IMR-90 (cell line): ENCODE measurements at regions not wholly inside any gene's neighbourhood (a gene's known extent, or its start where the extent isn't known, plus 50 kb on each side); places are given as distances from the start of the nearest gene placed in this dataset.

Experiments
- ATAC-seq: fragments of 200-7000 bp; cut with Tn5 transposase; 2 replicates; pipeline ENCODE4 v1.9.1; 2020; ENCODE audit warnings: low read depth, mild to moderate bottlenecking, moderate library complexity
- BruUV-seq: library from RNA; stranded (reverse); fragments of 400-500 nt; replicated peaks from 2 replicates; lab custom pipeline; 2021; lab: Mats Ljungman, UMichigan
- CTCF ChIA-PET: fragments of 300-600 bp; formaldehyde crosslinking; extraction: SDS; loops from one replicate; lab custom pipeline; 2021; ENCODE audit warnings: antibody characterized with exemption; lab: Yijun Ruan, JAX
- POLR2A ChIA-PET: fragments of 300-600 bp; sonication (Branson Sonifier 250); formaldehyde crosslinking; loops from one replicate; lab custom pipeline; 2022; ENCODE audit warnings: antibody characterized with exemption; ENCODE audit not compliant: unreplicated experiment; lab: Charles Lee
- DNase-seq: peaks from one replicate; pipeline ENCODE4 v3.0.0; 2013
- H2AFZ ChIP-seq: replicated peaks from 2 replicates; pipeline ENCODE3; 2013; ENCODE audit warnings: low read length, mild to moderate bottlenecking; ENCODE audit not compliant: poor library complexity
- H2AK5ac ChIP-seq: 2 replicates; pipeline ENCODE4 v1.6.1; 2013; ENCODE audit warnings: low read depth, low read length, inconsistent platforms
- H2AK9ac ChIP-seq: replicated peaks from 2 replicates; pipeline ENCODE3; 2013; ENCODE audit warnings: mild to moderate bottlenecking, low read depth, low read length, moderate library complexity; ENCODE audit not compliant: poor library complexity
- H2BK120ac ChIP-seq: 2 replicates; pipeline ENCODE4 v1.6.1; 2013; ENCODE audit warnings: low read depth, low read length, inconsistent platforms
- H2BK15ac ChIP-seq: 3 replicates; pipeline ENCODE4 v1.6.1; 2013; ENCODE audit warnings: low read depth, low read length, inconsistent platforms
- H2BK20ac ChIP-seq: 2 replicates; pipeline ENCODE4 v1.6.1; 2013; ENCODE audit warnings: low read depth, mild to moderate bottlenecking, inconsistent platforms, low read length, moderate library complexity
- H2BK5ac ChIP-seq: 2 replicates; pipeline ENCODE4 v1.6.1; 2013; ENCODE audit warnings: mild to moderate bottlenecking, low read depth, low read length, inconsistent platforms; ENCODE audit not compliant: poor library complexity, severe bottlenecking
- H3K14ac ChIP-seq: replicated peaks from 2 replicates; pipeline ENCODE4 v1.6.1; 2013; ENCODE audit warnings: low read depth, low read length, inconsistent platforms
- H3K18ac ChIP-seq: 2 replicates; pipeline ENCODE4 v1.6.1; 2013; ENCODE audit warnings: low read depth, low read length, control low read depth
- H3K23ac ChIP-seq: 2 replicates; pipeline ENCODE4 v1.6.1; 2013; ENCODE audit warnings: low read depth, low read length, inconsistent platforms
- H3K27ac ChIP-seq: 2 replicates; pipeline ENCODE4 v1.5.1; 2013; ENCODE audit warnings: mild to moderate bottlenecking, control low read depth, low read length; ENCODE audit not compliant: insufficient read depth
- H3K27me3 ChIP-seq: 2 replicates; pipeline ENCODE4 v1.6.1; 2013; ENCODE audit warnings: low read length; ENCODE audit not compliant: control insufficient read depth, insufficient read depth
- H3K36me3 ChIP-seq: 2 replicates; pipeline ENCODE4 v1.6.1; 2013; ENCODE audit warnings: low read length, mixed read lengths; ENCODE audit not compliant: control insufficient read depth, insufficient read depth
- H3K4ac ChIP-seq: 2 replicates; pipeline ENCODE4 v1.6.1; 2013; ENCODE audit warnings: low read depth, low read length, inconsistent platforms
- H3K4me1 ChIP-seq: 2 replicates; pipeline ENCODE4 v1.6.1; 2013; ENCODE audit warnings: low read length, mixed read lengths; ENCODE audit not compliant: control insufficient read depth, insufficient read depth
- H3K4me2 ChIP-seq: 2 replicates; pipeline ENCODE4 v1.6.1; 2013; ENCODE audit warnings: low read depth, mild to moderate bottlenecking, control low read depth, low read length, moderate library complexity
- H3K4me3 ChIP-seq: 2 replicates; pipeline ENCODE4 v1.5.1; 2013; ENCODE audit warnings: low read depth, mild to moderate bottlenecking, control low read depth, low read length, moderate library complexity; ENCODE audit not compliant: insufficient read depth
- H3K56ac ChIP-seq: 2 replicates; pipeline ENCODE4 v1.6.1; 2013; ENCODE audit warnings: low read length, inconsistent platforms; ENCODE audit not compliant: insufficient read depth; ENCODE audit errors: extremely low read depth
- H3K79me1 ChIP-seq, 2 experiments: 2 replicates each; pipeline ENCODE4 v1.6.1; 2013; ENCODE audit warnings: low read length in 2 of 2, inconsistent platforms in 1 of 2, low read depth in 1 of 2
- H3K9ac ChIP-seq: 2 replicates; pipeline ENCODE4 v1.6.1; 2013; ENCODE audit warnings: low read depth, low read length, control low read depth
- H3K9me1 ChIP-seq: 2 replicates; pipeline ENCODE4 v1.6.1; 2013; ENCODE audit warnings: low read length, inconsistent platforms; ENCODE audit not compliant: insufficient read depth
- H3K9me3 ChIP-seq: 2 replicates; pipeline ENCODE4 v1.6.1; 2013; ENCODE audit warnings: low read length; ENCODE audit not compliant: control insufficient read depth, insufficient read depth
- H4K20me1 ChIP-seq: 2 replicates; pipeline ENCODE4 v1.6.1; 2013; ENCODE audit warnings: low read length, inconsistent platforms; ENCODE audit not compliant: insufficient read depth
- H4K5ac ChIP-seq: 2 replicates; pipeline ENCODE4 v1.6.1; 2013; ENCODE audit warnings: mild to moderate bottlenecking, low read depth, low read length, control low read depth
- H4K8ac ChIP-seq, 2 experiments: 2 replicates each; pipeline ENCODE4 v1.6.1; 2013; ENCODE audit warnings: low read depth in 2 of 2, low read length in 2 of 2, control low read depth in 1 of 2, inconsistent platforms in 1 of 2
- H4K91ac ChIP-seq: 2 replicates; pipeline ENCODE4 v1.6.1; 2013; ENCODE audit warnings: low read depth, low read length, inconsistent platforms; ENCODE audit not compliant: insufficient read depth
- BHLHE40 ChIP-seq: fragments of 150-350 bp; IDR thresholded peaks from 2 replicates; pipeline ENCODE4 v1.6.1; 2016; ENCODE audit warnings: mild to moderate bottlenecking, low read depth, low read length
- CEBPB ChIP-seq: IDR thresholded peaks from 2 replicates; pipeline ENCODE4 v1.6.1; 2012; ENCODE audit warnings: low read depth, low read length, improper control_type of control experiment
- CHD1 ChIP-seq: IDR thresholded peaks from 2 replicates; pipeline ENCODE4 v1.6.1; 2012; ENCODE audit warnings: low read depth, low read length, improper control_type of control experiment
- CTCF ChIP-seq: conservative IDR thresholded peaks from 2 replicates; pipeline ENCODE4 v1.5.1; 2012; ENCODE audit warnings: mild to moderate bottlenecking, low read depth, low read length, improper control_type of control experiment
- FOS ChIP-seq: fragments of 150-350 bp; IDR thresholded peaks from 2 replicates; pipeline ENCODE4 v1.6.1; 2016; ENCODE audit warnings: low read depth, low read length
- MAZ ChIP-seq: IDR thresholded peaks from 2 replicates; pipeline ENCODE4 v1.6.1; 2012; ENCODE audit warnings: low read depth, mild to moderate bottlenecking, low read length, improper control_type of control experiment, moderate library complexity, borderline replicate concordance
- MXI1 ChIP-seq: IDR thresholded peaks from 2 replicates; pipeline ENCODE4 v1.6.1; 2012; ENCODE audit warnings: low read depth, mild to moderate bottlenecking, low read length, moderate library complexity, borderline replicate concordance
- NFE2L2 ChIP-seq: fragments of 150-350 bp; IDR thresholded peaks from 2 replicates; pipeline ENCODE4 v1.6.1; 2016; ENCODE audit warnings: low read depth, mild to moderate bottlenecking, low read length
- POLR2A ChIP-seq: IDR thresholded peaks from 2 replicates; pipeline ENCODE4 v1.6.1; 2012; ENCODE audit warnings: mild to moderate bottlenecking, low read depth, low read length
- RAD21 ChIP-seq: IDR thresholded peaks from 2 replicates; pipeline ENCODE4 v1.6.1; 2012; ENCODE audit warnings: low read length, improper control_type of control experiment
- RCOR1 ChIP-seq: IDR thresholded peaks from 2 replicates; pipeline ENCODE4 v1.6.1; 2012; ENCODE audit warnings: mild to moderate bottlenecking, low read length, improper control_type of control experiment; ENCODE audit not compliant: insufficient replicate concordance
- RFX5 ChIP-seq: IDR thresholded peaks from 2 replicates; pipeline ENCODE4 v1.8.0; 2012; ENCODE audit warnings: low read depth, mild to moderate bottlenecking, low read length, moderate library complexity
- USF2 ChIP-seq: fragments of 150-350 bp; IDR thresholded peaks from 2 replicates; pipeline ENCODE4 v1.6.1; 2017; ENCODE audit warnings: mild to moderate bottlenecking, antibody characterized with exemption, low read length, low read depth
- WGBS, 2 experiments: methylation state at CpG; one replicate each; pipeline versions ENCODE4 v1.1.5 to v1.1.7; 2013; ENCODE audit warnings: missing lambda C conversion rate in 2 of 2; ENCODE audit not compliant: insufficient read length in 1 of 2; ENCODE audit errors: extremely low coverage in 2 of 2; 5-methylcytosine and 5-hydroxymethylcytosine counted together
- dilution Hi-C: fragments of 300-500 bp; cut with HindIII; formaldehyde crosslinking; loops from one replicate; pipeline ENCODE4 v1.14.3; 2018; ENCODE audit warnings: low sequenced_read_pairs; ENCODE audit not compliant: unreplicated experiment
- in situ Hi-C: fragments of 300-500 bp; cut with MboI; formaldehyde crosslinking; loops from 3 replicates; pipeline ENCODE4 v1.14.3; 2019; ENCODE audit warnings: low sequenced_read_pairs, inconsistent platforms, mixed read lengths
- intact Hi-C: fragments of 100-400 bp; cut with micrococcal nuclease; formaldehyde crosslinking; loops from 2 replicates; pipeline ENCODE4 v1.10.0; 2022
- TF ChIP-seq, protein P1 (sequence below): fragments of 150-350 bp; IDR thresholded peaks from 2 replicates; pipeline ENCODE4 v1.6.1; 2016; ENCODE audit warnings: low read depth, mild to moderate bottlenecking, low read length, moderate library complexity, borderline replicate concordance

DNA sequence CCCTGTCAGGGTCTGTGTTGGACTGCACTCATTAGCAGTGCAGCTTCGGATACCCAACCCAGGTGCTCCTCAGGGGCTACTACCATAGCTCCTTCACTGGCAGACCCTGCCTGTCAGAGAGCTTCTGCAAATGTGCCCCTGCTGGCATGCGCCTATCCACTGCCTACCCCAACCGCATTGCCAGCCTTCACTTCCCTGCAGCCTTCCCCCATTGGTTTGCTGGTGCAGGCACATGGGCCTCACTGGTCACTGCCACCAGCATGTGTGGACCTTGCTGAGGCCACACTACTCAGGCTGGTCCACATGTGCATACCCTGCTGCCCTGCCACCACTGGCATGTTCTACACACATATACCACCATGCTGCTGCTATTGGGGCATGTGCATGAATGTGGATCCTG, 72.5 kb upstream of the MAGEH1 start:
- Histone ChIP-seq H3K9me3 (0 out of 2 replicates have a peak, but pooled peaks cover 4% of the 10 kb centered on the region), H4K91ac (no peak overlapping the region), H3K27ac (no peak overlapping the region), H3K14ac (no peak overlapping the region), H3K9me1 (no peaks in the 10 kb centered on the region), H3K9ac (no peak overlapping the region), H3K27me3 (no peaks in the 10 kb centered on the region; the same call in 1 of the 2 replicates), H4K5ac (no peak overlapping the region), H3K36me3 (no peaks in the 10 kb centered on the region), H3K4me1 (no peaks in the 10 kb centered on the region), H3K18ac (no peak overlapping the region), H2AK9ac (no peak overlapping the region), H2AFZ (no peak overlapping the region), H3K4me3 (no peak overlapping the region), H2BK20ac (no peak overlapping the region), H3K56ac (no peak overlapping the region), H3K4ac (no peak overlapping the region), H2BK5ac (no peak overlapping the region), H3K79me1 (no peaks in the 10 kb centered on the region), H2BK15ac (no peak overlapping the region), H2AK5ac (no peak overlapping the region), H3K4me2 (no peak overlapping the region), H4K8ac (no peak overlapping the region), H2BK120ac (no peak overlapping the region), H4K20me1 (no peaks in the 10 kb centered on the region), H3K23ac (no peak overlapping the region)
- intact Hi-C loops = no loop called here
- no peak for ATAC-seq
- WGBS, 2 experiments = no CpG with 5 or more reads among the region's 3 CpGs
- ChIA-PET POLR2A (no interaction called here), CTCF (no interaction called here)
- in situ Hi-C loops = no loop called here
- dilution Hi-C loops = no loop called here
- TF ChIP-seq BHLHE40 (no peak), CHD1 (no peak), USF2 (no peak), MAZ (no peak), CTCF (no peak), CEBPB (no peak), RAD21 (no peak), RCOR1 (no peak), MXI1 (no peak), NFE2L2 (no peak), FOS (no peak), RFX5 (no peak), POLR2A (no peak)
- TF ChIP-seq, protein P1, sequence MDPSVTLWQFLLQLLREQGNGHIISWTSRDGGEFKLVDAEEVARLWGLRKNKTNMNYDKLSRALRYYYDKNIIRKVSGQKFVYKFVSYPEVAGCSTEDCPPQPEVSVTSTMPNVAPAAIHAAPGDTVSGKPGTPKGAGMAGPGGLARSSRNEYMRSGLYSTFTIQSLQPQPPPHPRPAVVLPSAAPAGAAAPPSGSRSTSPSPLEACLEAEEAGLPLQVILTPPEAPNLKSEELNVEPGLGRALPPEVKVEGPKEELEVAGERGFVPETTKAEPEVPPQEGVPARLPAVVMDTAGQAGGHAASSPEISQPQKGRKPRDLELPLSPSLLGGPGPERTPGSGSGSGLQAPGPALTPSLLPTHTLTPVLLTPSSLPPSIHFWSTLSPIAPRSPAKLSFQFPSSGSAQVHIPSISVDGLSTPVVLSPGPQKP = no peak
- no TSS peak for BruUV-seq
- no peak for DNase-seq
